HPDE6-E6E7 (cell line): ENCODE measurements at regions not wholly inside any gene's neighbourhood (a gene's known extent, or its start where the extent isn't known, plus 50 kb on each side); places are given as distances from the start of the nearest gene placed in this dataset.
"Not testable (repeated sequence)": the region's sequence is repeated elsewhere in the genome, so short reads cannot be mapped to it uniquely, and the experiment has no call there.

Experiments
- DNase-seq: peaks from one replicate; pipeline ENCODE4 v3.0.0; 2011; ENCODE audit warnings: missing footprints; ENCODE audit errors: extremely low spot score

DNA sequence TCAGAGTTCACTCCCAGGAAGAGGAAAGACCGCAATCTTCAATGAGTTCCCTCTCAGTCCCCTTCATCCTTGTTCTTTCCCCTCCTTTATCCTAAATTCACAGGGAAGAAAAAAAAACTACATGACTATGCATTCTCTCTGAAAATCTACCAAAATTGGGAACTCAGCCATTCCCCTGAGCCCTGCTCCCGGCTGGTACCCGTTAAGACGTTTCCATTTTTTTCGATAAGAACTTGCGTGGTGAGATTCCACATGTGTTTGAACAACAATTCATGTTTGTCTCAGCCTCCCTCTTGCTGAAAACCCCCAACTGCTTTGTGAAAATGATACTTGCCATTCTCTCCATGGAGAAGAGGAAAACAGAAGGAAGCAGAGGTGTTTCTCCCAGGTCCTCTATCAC is 318.7 kb upstream of the ID2 start:
- no peak for DNase-seq

- DNase-seq: no peak
Observed at GRCh38 chr2:8364668-8365067, 317.2 kb upstream of the ID2 start.

DNA sequence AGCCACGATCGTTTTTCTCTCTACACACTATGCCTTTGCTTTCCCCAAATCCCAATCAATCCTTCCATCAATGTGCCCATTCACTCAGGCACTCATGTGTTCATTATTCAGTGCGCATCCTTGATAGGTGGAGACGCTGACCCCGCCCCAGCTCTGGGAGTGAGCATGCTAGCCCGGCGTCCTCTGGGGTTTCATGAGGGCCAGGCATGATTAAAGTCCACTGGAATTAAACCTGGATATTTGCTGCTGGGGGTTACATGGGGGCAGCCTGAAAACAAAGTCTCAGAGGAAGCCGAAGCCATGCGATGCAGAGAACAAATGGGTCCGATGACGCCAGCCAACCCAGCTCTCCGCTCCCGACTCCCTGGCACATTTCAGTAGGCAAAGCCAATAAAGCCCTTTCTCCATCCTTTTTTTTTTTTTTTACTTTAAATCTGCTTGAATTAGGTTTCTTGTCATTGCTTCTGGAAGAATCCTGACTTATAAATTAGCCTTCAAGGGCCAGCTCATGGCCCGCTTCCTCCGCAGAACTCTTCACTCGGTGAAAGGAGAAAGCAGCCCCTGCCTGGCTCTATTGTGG is 316.4 kb upstream of the ID2 start:
- no peak for DNase-seq

DNA sequence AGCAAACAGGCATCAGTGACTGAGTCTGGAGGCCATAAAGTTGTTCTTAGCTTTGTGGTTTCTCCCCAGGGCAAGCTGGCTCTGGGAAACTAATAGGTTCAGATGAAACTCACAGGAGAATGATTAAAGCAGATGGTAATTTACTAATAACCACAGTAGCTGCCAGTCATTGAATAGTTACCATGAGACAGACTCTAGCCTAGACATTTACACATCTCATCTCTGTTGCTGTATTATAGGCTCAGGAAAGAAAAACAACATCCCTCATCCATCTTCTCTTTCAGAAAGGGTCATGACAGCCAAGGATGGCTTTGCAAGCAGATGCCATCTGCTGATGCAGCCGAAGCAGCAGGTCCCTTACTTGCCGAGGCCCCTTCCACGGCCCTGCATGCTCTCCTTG is 314.0 kb upstream of the ID2 start:
- no peak for DNase-seq

DNA sequence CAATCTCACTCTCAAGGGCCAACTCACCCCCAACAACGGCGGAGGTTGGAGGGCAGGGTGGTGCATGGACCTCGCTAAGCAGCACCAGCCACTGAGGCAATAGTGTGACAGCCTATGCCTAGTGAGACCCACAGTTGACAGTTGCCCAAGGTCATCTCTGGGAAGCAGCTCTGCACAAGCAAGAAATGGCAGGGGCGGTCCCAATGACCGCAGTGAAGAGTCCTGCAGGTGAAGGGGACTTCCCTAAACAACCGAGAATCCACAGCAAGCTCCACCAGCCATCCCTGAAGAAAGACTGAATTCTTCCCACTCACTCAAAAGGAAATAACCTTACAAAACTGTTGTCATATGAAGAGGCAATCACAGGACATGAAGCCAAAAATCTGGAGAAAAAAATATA is 313.4 kb upstream of the ID2 start:
- DNase-seq: no peak

DNA sequence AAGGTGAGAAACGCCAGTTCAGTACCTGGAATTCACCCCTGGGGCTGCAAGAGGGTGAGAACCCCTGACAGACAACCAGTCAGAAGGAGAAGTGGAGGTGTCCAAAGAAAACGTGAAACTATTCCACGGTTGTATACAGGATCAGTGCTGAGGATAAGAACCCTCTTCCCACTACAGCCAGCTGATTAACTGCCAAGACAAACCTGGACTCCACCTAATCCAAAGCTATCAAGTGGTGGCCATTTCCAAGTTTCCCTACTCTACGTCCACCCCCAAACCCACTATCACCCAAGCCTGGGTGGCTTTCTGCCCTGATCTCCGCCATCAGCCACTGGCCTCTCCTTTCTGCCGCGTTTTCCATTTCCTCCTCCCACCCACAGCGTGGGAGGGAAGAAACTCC is 312.3 kb upstream of the ID2 start:
- DNase-seq: no peak

- DNase-seq: no peak
Observed at GRCh38 chr2:8370258-8370802, 311.5 kb upstream of the ID2 start.

GRCh38 chr2:8371653-8372052 is 310.2 kb upstream of the ID2 start:
- DNase-seq: no peak

GRCh38 chr2:8374782-8375181 is 307.1 kb upstream of the ID2 start:
- no peak for DNase-seq

- DNase-seq: no peak
Observed at GRCh38 chr2:8376603-8377410, 305.0 kb upstream of the ID2 start.

GRCh38 chr2:8378016-8378810 is 303.6 kb upstream of the ID2 start:
- DNase-seq: no peak

GRCh38 chr2:8379128-8379527 is 302.7 kb upstream of the ID2 start:
- no peak for DNase-seq

- no peak for DNase-seq
Observed at GRCh38 chr2:8379549-8379948, 302.3 kb upstream of the ID2 start.

GRCh38 chr2:8380026-8380425 is 301.8 kb upstream of the ID2 start:
- DNase-seq: no peak

DNA sequence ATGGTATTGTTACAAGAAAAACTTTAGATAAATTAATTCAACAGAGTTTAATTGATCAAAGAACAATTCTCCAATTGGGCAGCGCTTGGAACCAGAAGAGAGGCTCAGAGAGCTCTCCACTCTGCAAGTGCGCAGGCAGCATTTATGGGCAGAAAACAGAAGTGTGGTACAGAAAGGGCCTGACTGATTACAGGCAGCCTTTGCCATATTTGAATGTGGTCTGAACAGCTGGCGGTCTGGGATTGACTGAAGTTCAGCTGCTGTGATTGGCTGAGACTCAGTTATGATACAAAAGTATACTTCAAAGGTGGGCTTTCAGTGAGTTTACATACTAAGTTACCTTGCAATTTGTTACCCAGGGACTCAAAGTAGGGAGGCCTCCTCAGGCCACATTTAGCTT is 301.3 kb upstream of the ID2 start:
- no peak for DNase-seq

DNA sequence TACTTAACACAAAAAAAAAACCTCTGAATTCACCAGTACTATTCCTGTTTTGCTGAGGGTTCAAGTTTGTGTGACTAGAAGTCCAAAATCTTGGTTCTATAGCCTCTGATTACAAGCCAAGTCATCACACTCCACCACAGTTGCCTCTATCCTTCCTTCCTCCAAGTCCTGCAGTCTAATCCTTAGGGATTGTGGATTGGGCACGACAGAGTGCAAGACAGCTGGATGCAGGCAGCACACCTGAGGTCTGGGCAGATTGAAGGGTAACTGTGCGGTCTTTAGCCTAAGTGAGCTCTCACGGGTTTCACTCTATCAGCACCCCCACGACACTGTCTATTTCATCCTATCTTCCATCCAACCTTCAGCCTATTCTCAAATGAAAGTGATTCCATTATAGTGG is 299.4 kb upstream of the ID2 start:
- DNase-seq: no peak

- not testable (repeated sequence) for DNase-seq
Observed at GRCh38 chr2:8386748-8387147, 295.1 kb upstream of the ID2 start.

GRCh38 chr2:8388781-8389180 is 293.1 kb upstream of the ID2 start:
- no peak for DNase-seq

DNA sequence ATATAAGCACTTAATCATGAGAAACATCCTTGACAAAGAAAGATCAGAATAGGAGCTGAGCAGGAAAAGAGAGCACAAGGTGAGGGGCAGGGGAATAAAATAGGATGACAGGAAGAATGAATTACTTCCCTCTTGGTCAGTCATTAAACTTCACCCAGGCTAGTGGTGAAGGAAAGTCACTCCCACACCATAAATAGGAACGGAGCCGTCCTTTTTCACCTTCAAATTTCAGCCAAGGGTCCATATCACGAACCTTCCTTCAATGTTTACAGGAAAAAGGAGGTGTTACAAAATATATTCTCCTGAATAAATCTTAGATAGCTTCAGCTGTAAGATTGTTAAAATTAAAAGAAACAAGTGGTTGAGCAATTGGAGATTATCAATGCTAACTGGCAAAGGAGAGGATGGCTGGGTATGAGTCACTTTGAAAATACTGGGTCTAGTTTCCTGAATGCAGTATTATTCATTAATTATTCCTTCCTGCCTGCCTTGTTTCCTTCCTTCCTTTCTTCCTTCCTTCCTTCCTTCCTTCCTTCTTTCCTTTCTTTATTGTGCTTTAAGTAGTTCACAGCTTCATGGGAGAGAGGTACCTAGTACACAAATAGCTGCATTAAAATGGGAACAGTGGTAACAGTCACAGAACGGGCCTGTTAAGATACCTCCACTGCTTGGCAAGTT is 292.3 kb upstream of the ID2 start:
- no peak for DNase-seq

DNA sequence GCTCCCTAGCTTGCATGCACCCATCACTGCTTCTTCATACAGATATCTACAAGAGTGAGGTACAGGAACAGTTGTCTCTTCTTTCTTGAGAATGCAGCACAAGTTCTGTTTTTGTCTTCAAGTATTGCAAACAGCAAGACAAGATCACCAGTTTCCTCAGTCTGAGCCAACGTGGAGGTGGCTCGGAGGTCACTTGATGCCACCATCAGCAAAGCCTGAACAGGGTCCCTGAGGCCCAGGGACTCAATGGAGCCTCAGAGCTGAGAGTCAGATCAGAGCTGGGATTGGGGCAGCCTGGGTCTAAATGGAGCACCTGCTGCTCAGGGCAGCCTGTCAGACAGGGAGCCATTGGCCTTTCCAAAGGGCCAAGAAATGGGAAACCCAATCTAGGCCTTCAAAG is 290.7 kb upstream of the ID2 start:
- no peak for DNase-seq

DNA sequence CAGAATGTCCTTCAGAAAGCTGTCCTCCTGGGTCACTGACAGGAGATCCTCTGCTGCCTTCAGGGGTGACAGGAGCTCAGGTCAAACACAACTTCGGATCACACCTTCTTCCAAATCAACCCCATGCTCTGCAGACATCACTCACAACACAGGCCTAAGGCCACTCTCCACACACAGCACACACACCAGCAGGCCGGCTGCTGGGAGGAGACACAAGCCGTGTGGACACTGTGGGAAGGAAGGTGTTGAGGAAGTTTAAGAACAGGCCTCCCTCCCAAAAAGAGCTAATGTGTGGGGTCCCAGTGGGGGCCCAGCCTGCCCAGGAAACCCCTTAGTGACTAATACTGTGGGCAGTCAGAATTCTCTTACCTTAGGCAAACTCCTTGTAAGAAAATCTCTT is 290.3 kb upstream of the ID2 start:
- DNase-seq: no peak
